PC-9 (cell line): ENCODE measurements at regions not wholly inside any gene's neighbourhood (a gene's known extent, or its start where the extent isn't known, plus 50 kb on each side); places are given as distances from the start of the nearest gene placed in this dataset.

Experiments used
- BruUV-seq: library from RNA; stranded (reverse); fragments of 400-500 nt; replicated peaks from 2 replicates; lab custom pipeline; 2021; lab: Mats Ljungman, UMichigan
- CTCF ChIA-PET: fragments of 300-600 bp; sonication (Branson Sonifier 250); formaldehyde crosslinking; loops from one replicate; lab custom pipeline; 2022; ENCODE audit warnings: antibody characterized with exemption; lab: Charles Lee
- POLR2A ChIA-PET: fragments of 300-600 bp; sonication (Branson Sonifier 250); formaldehyde crosslinking; loops from one replicate; lab custom pipeline; 2022; ENCODE audit warnings: antibody characterized with exemption; ENCODE audit not compliant: unreplicated experiment; lab: Charles Lee
- DNase-seq, 2 experiments: peaks; one replicate each; pipeline versions ENCODE4 v3.0.0 to v3.0.0-alpha.2; 2015 to 2022; ENCODE audit warnings: mixed read lengths in 1 of 2
- H2AFZ ChIP-seq: fragments of 200-600 bp; sonication (generic); 2 replicates; pipeline ENCODE4 v1.8.1; 2017; ENCODE audit warnings: antibody characterized with exemption
- H3F3A ChIP-seq: fragments of 200-600 bp; sonication (generic); 2 replicates; pipeline ENCODE4 v1.8.1; 2017; ENCODE audit warnings: antibody characterized with exemption, mild to moderate bottlenecking, low read depth; ENCODE audit not compliant: insufficient read depth
- H3K27ac ChIP-seq: fragments of 200-600 bp; sonication (generic); 2 replicates; pipeline ENCODE4 v1.6.1; 2016; ENCODE audit warnings: mixed run types
- H3K27me3 ChIP-seq: fragments of 200-600 bp; sonication (generic); 2 replicates; pipeline ENCODE4 v1.6.1; 2016; ENCODE audit warnings: low read depth, mixed run types; ENCODE audit not compliant: insufficient read depth
- H3K36me3 ChIP-seq: fragments of 200-600 bp; sonication (generic); 2 replicates; pipeline ENCODE4 v1.6.1; 2016; ENCODE audit warnings: low read depth, mixed run types
- H3K4me1 ChIP-seq: fragments of 200-600 bp; sonication (generic); replicated peaks from 2 replicates; pipeline ENCODE4 v1.6.1; 2016; ENCODE audit warnings: mixed run types; ENCODE audit not compliant: insufficient read depth
- H3K4me2 ChIP-seq: fragments of 200-600 bp; sonication (generic); 2 replicates; pipeline ENCODE4 v1.6.1; 2017; ENCODE audit warnings: mixed run types
- H3K4me3 ChIP-seq: fragments of 200-600 bp; sonication (generic); 2 replicates; pipeline ENCODE4 v1.6.1; 2016; ENCODE audit warnings: mixed run types
- H3K79me2 ChIP-seq: fragments of 200-600 bp; sonication (generic); 2 replicates; pipeline ENCODE4 v1.6.1; 2017; ENCODE audit warnings: low read depth, mixed run types
- H3K9me2 ChIP-seq: fragments of 200-600 bp; sonication (generic); 2 replicates; pipeline ENCODE4 v1.8.1; 2017; ENCODE audit warnings: mild to moderate bottlenecking; ENCODE audit not compliant: insufficient read depth
- H3K9me3 ChIP-seq: fragments of 200-600 bp; sonication (generic); 2 replicates; pipeline ENCODE4 v1.8.1; 2016; ENCODE audit warnings: low read depth; ENCODE audit not compliant: insufficient read depth
- H4K20me1 ChIP-seq: fragments of 200-600 bp; sonication (generic); 2 replicates; pipeline ENCODE4 v1.8.1; 2017; ENCODE audit not compliant: insufficient read depth
- EZH2 ChIP-seq: fragments of 200-600 bp; sonication (generic); IDR thresholded peaks from 2 replicates; pipeline ENCODE4 v1.8.0; 2017; ENCODE audit warnings: antibody characterized with exemption, low read depth
- intact Hi-C: fragments of 100-400 bp; cut with micrococcal nuclease; formaldehyde crosslinking; loops from one replicate; pipeline ENCODE4 v1.10.0; 2022; ENCODE audit not compliant: unreplicated experiment
- TF ChIP-seq, protein P1 (sequence below): fragments of 200-600 bp; sonication (generic); conservative IDR thresholded peaks from 2 replicates; pipeline ENCODE4 v1.6.1; 2017; ENCODE audit warnings: mixed run types, antibody characterized with exemption, mild to moderate bottlenecking, moderate library complexity

DNA sequence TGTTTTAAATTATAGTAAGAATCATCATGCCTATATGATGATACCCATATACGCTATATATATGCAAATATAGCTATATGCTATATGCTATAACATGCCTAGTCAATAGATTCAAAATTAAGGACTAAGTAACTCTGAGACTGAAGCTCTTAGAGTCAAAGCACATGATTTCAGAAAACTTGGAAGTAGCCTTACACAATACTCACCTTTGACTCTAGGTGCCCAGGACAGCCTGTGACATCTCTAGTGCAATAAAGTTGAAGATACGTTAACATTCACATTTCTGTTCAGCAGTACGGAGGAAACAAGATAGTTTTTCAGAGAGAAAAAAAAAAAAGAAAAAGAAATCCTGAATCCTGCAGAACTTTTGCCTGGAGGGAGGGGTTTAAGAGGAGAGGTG lies 149.7 kb upstream of the PIK3C3 start:
- CTCF ChIA-PET = no interaction called here
- BruUV-seq = no TSS peak
- TF ChIP-seq, protein P1, sequence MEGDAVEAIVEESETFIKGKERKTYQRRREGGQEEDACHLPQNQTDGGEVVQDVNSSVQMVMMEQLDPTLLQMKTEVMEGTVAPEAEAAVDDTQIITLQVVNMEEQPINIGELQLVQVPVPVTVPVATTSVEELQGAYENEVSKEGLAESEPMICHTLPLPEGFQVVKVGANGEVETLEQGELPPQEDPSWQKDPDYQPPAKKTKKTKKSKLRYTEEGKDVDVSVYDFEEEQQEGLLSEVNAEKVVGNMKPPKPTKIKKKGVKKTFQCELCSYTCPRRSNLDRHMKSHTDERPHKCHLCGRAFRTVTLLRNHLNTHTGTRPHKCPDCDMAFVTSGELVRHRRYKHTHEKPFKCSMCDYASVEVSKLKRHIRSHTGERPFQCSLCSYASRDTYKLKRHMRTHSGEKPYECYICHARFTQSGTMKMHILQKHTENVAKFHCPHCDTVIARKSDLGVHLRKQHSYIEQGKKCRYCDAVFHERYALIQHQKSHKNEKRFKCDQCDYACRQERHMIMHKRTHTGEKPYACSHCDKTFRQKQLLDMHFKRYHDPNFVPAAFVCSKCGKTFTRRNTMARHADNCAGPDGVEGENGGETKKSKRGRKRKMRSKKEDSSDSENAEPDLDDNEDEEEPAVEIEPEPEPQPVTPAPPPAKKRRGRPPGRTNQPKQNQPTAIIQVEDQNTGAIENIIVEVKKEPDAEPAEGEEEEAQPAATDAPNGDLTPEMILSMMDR = no peak
- no peak for TF ChIP-seq EZH2

GRCh38 chr18:41798879-41799278 lies 156.2 kb upstream of the PIK3C3 start:
- intact Hi-C loops = no loop called here
- no peaks in the 10 kb centered on the region for H3K9me3 ChIP-seq

More for the DNA sequence above, 149.7 kb upstream of the PIK3C3 start:
- no peaks in the 10 kb centered on the region for H3K27me3 ChIP-seq
- no peaks in the 10 kb centered on the region for H3K79me2 ChIP-seq
- POLR2A ChIA-PET = no interaction called here
- H3K9me3 ChIP-seq = no peaks in the 10 kb centered on the region
- no peak overlapping the region for H2AFZ ChIP-seq
- intact Hi-C loops = no loop called here
- no peak overlapping the region for H3K4me3 ChIP-seq
- H3K4me2 ChIP-seq = no peak overlapping the region
- H3K36me3 ChIP-seq = no peaks in the 10 kb centered on the region
- no peaks in the 10 kb centered on the region for H4K20me1 ChIP-seq
- no peaks in the 10 kb centered on the region for H3F3A ChIP-seq
- H3K27ac ChIP-seq = no peak overlapping the region
- no peak for DNase-seq
- no peaks in the 10 kb centered on the region for H3K4me1 ChIP-seq
- H3K9me2 ChIP-seq = no peaks in the 10 kb centered on the region

GRCh38 chr18:41790687-41791086 lies 164.3 kb upstream of the PIK3C3 start:
- H3K36me3 ChIP-seq = no peaks in the 10 kb centered on the region
- no peak overlapping the region for H3K27ac ChIP-seq
- H3K9me3 ChIP-seq = no peaks in the 10 kb centered on the region
- H3K27me3 ChIP-seq = no peaks in the 10 kb centered on the region
- H4K20me1 ChIP-seq = no peaks in the 10 kb centered on the region
- DNase-seq = no peak
- H3K79me2 ChIP-seq = no peaks in the 10 kb centered on the region
- no peak overlapping the region for H3K4me2 ChIP-seq
- TF ChIP-seq, protein P1 = no peak
- TF ChIP-seq EZH2 = no peak
- ChIA-PET POLR2A (no interaction called here), CTCF (no interaction called here)
- H3K4me3 ChIP-seq = no peak overlapping the region
- no peaks in the 10 kb centered on the region for H3F3A ChIP-seq
- no TSS peak for BruUV-seq
- H3K9me2 ChIP-seq = no peaks in the 10 kb centered on the region
- no peaks in the 10 kb centered on the region for H3K4me1 ChIP-seq
- no peak overlapping the region for H2AFZ ChIP-seq
- intact Hi-C loops = no loop called here

More at GRCh38 chr18:41798879-41799278, 156.2 kb upstream of the PIK3C3 start:
- Histone ChIP-seq H3K4me2 (no peak overlapping the region), H3K27me3 (no peaks in the 10 kb centered on the region), H2AFZ (no peak overlapping the region), H3K4me1 (no peaks in the 10 kb centered on the region), H3K27ac (no peak overlapping the region), H3K36me3 (no peaks in the 10 kb centered on the region), H3K9me2 (no peaks in the 10 kb centered on the region), H3F3A (no peaks in the 10 kb centered on the region), H4K20me1 (no peaks in the 10 kb centered on the region), H3K79me2 (no peaks in the 10 kb centered on the region), H3K4me3 (no peak overlapping the region)
- POLR2A ChIA-PET = no interaction called here
- no peak for TF ChIP-seq EZH2
- TF ChIP-seq, protein P1 = no peak
- BruUV-seq = no TSS peak
- CTCF ChIA-PET = no interaction called here
- no peak for DNase-seq
